ENCODE measurements at regions not wholly inside any gene's neighbourhood (a gene's known extent, or its start where the extent isn't known, plus 50 kb on each side); places are given as distances from the start of the nearest gene placed in this dataset.

- no peak for DNase-seq (ENCODE audit: low read depth)
These were observed 59.7 kb upstream of the ARID2 start for GRCh38 chr12:45669792-45670191.

GRCh38 chr12:45670346-45671065, 59.0 kb upstream of the ARID2 start:
- no peak for DNase-seq (ENCODE audit: low read depth)

- no peak for DNase-seq (ENCODE audit: low read depth)
These were observed 58.3 kb upstream of the ARID2 start for GRCh38 chr12:45671254-45671653.

DNA sequence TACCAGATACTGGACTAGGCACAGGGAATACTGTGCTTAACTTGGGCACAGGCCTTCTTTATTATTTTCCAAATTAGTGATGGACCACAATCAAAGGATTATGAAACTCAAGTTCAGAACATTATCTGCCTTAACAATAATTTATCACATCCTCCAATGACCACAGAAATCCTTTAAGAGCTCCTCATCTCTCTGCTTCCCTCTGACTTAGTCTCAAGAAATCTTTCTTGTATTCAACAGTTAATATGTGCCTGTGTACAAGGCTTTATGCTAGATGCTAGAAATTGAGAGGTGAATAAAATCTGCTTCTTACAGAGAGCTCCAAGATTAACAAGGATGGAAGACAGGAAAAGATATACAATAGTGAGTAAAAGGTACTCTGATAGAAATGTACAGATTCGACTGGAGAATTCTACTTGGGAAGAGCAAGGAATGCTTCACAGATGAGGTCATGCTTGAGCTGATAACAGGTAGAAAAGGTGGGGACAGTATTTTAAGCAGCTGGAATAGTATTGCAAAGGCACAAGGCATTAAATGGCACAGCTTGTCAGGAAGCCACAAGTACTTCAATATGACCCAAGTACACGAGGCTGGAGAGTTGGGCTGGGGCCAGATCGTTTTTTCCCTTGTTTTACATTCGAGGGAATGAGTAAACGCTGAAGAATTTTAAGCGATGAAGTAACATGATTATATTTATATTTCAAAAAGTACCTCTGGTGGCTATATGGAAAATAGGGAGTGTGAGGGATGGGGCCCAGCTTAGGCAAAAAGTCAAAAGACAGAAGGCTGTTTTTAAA, 55.1 kb upstream of the ARID2 start:
- no peak for DNase-seq (ENCODE audit: low read depth)

GRCh38 chr12:45675534-45675933, 54.0 kb upstream of the ARID2 start:
- no peak for DNase-seq (ENCODE audit: low read depth)

Data from activated T-cell treated with anti-CD3 and anti-CD28 coated beads for 48 hours (primary cell).